Hepatocyte (in vitro differentiated cells): ENCODE measurements at regions not wholly inside any gene's neighbourhood (a gene's known extent, or its start where the extent isn't known, plus 50 kb on each side); places are given as distances from the start of the nearest gene placed in this dataset.
"Not testable (repeated sequence)": the region's sequence is repeated elsewhere in the genome, so short reads cannot be mapped to it uniquely, and the experiment has no call there.

ENCODE experiments used
- DNase-seq: peaks from one replicate; pipeline ENCODE4 v3.0.0-alpha.2; 2016; ENCODE audit warnings: low spot score
- H2AFZ ChIP-seq: fragments of 200-600 bp; sonication (generic); 2 replicates; pipeline ENCODE4 v1.6.0; 2016; ENCODE audit warnings: antibody characterized with exemption, mild to moderate bottlenecking
- H3K27ac ChIP-seq: fragments of 200-600 bp; sonication (generic); 2 replicates; pipeline ENCODE4 v1.5.1; 2016; ENCODE audit warnings: mild to moderate bottlenecking
- H3K27me3 ChIP-seq: fragments of 200-600 bp; sonication (generic); 2 replicates; pipeline ENCODE4 v1.6.1; 2016
- H3K36me3 ChIP-seq: fragments of 200-600 bp; sonication (generic); replicated peaks from 2 replicates; pipeline ENCODE4 v1.5.1; 2016; ENCODE audit warnings: low read depth; ENCODE audit not compliant: insufficient read depth
- H3K4me1 ChIP-seq: fragments of 200-600 bp; sonication (generic); 2 replicates; pipeline ENCODE4 v1.5.1; 2016; ENCODE audit warnings: mild to moderate bottlenecking, moderate library complexity; ENCODE audit not compliant: insufficient read depth
- H3K4me2 ChIP-seq: fragments of 200-600 bp; sonication (generic); 2 replicates; pipeline ENCODE4 v1.6.0; 2016
- H3K4me3 ChIP-seq: fragments of 200-600 bp; sonication (generic); 2 replicates; pipeline ENCODE4 v1.5.1; 2016; ENCODE audit warnings: mild to moderate bottlenecking
- H3K79me2 ChIP-seq: fragments of 200-600 bp; sonication (generic); 2 replicates; pipeline ENCODE4 v1.6.0; 2017; ENCODE audit warnings: mild to moderate bottlenecking
- H3K9me2 ChIP-seq: fragments of 200-600 bp; sonication (generic); replicated peaks from 2 replicates; pipeline ENCODE4 v1.6.0; 2017; ENCODE audit warnings: mild to moderate bottlenecking; ENCODE audit not compliant: insufficient read depth
- H3K9me3 ChIP-seq: fragments of 200-600 bp; sonication (generic); 2 replicates; pipeline ENCODE4 v1.5.1; 2016; ENCODE audit warnings: low read depth, mild to moderate bottlenecking
- H4K20me1 ChIP-seq: fragments of 200-600 bp; sonication (generic); 2 replicates; pipeline ENCODE4 v1.6.0; 2016; ENCODE audit warnings: mild to moderate bottlenecking; ENCODE audit not compliant: insufficient read depth, poor library complexity, severe bottlenecking
- EZH2 ChIP-seq: fragments of 200-600 bp; sonication (generic); IDR thresholded peaks from 2 replicates; pipeline ENCODE4 v1.6.1; 2016; ENCODE audit warnings: antibody characterized with exemption, mild to moderate bottlenecking, borderline replicate concordance
- EZH2phosphoT487 ChIP-seq: fragments of 200-600 bp; sonication (generic); IDR thresholded peaks from one replicate; pipeline ENCODE4 v1.6.1; 2018; ENCODE audit warnings: antibody characterized with exemption, mild to moderate bottlenecking, low read depth, moderate library complexity; ENCODE audit not compliant: unreplicated experiment, severe bottlenecking
- WGBS: methylation state at CpG from one replicate; pipeline ENCODE4 v1.1.6; 2016; ENCODE audit warnings: low lambda C conversion rate; ENCODE audit errors: missing lambda C conversion rate; 5-methylcytosine and 5-hydroxymethylcytosine counted together
- TF ChIP-seq, protein P1 (sequence below): fragments of 200-600 bp; sonication (generic); IDR thresholded peaks from 2 replicates; pipeline ENCODE4 v1.5.1; 2016; ENCODE audit warnings: antibody characterized with exemption, mild to moderate bottlenecking; ENCODE audit not compliant: poor library complexity

DNA sequence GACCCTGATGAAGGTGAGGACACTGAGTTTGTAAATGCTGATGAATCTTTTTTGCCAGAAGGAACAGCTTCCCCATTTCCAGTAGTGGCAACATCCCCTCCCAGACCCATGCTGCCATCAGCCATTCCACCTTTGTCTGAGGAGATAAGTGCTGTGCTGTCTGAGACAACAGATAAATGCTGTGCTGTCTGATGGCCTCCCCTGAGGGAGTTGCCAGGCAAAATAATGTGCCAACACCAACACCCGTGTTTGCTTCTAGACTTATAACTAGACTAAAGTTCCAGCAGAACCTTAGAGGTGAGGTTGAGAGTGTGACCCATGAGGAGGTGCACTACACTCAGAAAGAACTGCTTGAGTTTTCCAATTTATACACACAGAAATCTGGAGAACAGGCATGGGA lies 349.5 kb downstream of the C12orf75 start:
- Histone ChIP-seq H3K4me2 (no peak overlapping the region), H3K79me2 (no peaks in the 10 kb centered on the region), H3K27me3 (no peaks in the 10 kb centered on the region), H3K36me3 (no peaks in the 10 kb centered on the region), H3K9me2 (no peaks in the 10 kb centered on the region), H3K4me3 (no peak overlapping the region), H3K9me3 (no peaks in the 10 kb centered on the region), H3K4me1 (peaks cover 3% of the 10 kb centered on the region), H3K27ac (no peak overlapping the region), H4K20me1 (no peaks in the 10 kb centered on the region), H2AFZ (no peak overlapping the region)
- no peak for TF ChIP-seq EZH2
- no peak for TF ChIP-seq EZH2phosphoT487
- TF ChIP-seq, protein P1, sequence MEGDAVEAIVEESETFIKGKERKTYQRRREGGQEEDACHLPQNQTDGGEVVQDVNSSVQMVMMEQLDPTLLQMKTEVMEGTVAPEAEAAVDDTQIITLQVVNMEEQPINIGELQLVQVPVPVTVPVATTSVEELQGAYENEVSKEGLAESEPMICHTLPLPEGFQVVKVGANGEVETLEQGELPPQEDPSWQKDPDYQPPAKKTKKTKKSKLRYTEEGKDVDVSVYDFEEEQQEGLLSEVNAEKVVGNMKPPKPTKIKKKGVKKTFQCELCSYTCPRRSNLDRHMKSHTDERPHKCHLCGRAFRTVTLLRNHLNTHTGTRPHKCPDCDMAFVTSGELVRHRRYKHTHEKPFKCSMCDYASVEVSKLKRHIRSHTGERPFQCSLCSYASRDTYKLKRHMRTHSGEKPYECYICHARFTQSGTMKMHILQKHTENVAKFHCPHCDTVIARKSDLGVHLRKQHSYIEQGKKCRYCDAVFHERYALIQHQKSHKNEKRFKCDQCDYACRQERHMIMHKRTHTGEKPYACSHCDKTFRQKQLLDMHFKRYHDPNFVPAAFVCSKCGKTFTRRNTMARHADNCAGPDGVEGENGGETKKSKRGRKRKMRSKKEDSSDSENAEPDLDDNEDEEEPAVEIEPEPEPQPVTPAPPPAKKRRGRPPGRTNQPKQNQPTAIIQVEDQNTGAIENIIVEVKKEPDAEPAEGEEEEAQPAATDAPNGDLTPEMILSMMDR, result no peak
- 100% methylated on average over 1 of the region's 1 CpG for WGBS
- no peak for DNase-seq

DNA sequence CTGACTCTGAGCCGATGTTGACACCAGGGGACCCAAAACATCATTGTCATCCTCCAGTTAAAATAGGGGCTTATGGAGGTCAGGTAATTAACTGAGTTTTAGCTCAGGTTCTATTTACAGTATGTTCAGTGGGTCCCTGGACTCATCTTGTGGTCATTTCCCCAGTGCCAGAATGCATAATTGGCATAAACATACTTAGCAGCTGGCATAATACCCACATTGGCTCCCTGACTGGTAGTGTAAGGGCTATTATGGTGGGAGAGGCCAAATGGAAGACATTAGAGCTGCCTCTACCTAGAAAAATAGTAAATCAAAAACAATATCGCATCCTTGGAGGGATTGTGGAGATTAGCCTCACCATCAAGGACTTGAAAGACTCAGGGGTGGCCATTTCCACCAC lies 350.9 kb downstream of the C12orf75 start:
- no peak overlapping the region for H3K27ac ChIP-seq
- H3K27me3 ChIP-seq, result no peaks in the 10 kb centered on the region
- H2AFZ ChIP-seq, result no peak overlapping the region
- no peaks in the 10 kb centered on the region for H3K9me3 ChIP-seq
- H3K4me1 ChIP-seq, result no peaks in the 10 kb centered on the region
- 98% methylated on average over 2 of the region's 2 CpGs for WGBS
- no peaks in the 10 kb centered on the region for H3K9me2 ChIP-seq
- no peak overlapping the region for H3K4me2 ChIP-seq
- TF ChIP-seq EZH2 (no peak), EZH2phosphoT487 (no peak)
- TF ChIP-seq, protein P1, result no peak
- no peak overlapping the region for H3K4me3 ChIP-seq
- H3K79me2 ChIP-seq, result no peaks in the 10 kb centered on the region
- H3K36me3 ChIP-seq, result no peaks in the 10 kb centered on the region
- no peaks in the 10 kb centered on the region for H4K20me1 ChIP-seq
- DNase-seq, result no peak

DNA sequence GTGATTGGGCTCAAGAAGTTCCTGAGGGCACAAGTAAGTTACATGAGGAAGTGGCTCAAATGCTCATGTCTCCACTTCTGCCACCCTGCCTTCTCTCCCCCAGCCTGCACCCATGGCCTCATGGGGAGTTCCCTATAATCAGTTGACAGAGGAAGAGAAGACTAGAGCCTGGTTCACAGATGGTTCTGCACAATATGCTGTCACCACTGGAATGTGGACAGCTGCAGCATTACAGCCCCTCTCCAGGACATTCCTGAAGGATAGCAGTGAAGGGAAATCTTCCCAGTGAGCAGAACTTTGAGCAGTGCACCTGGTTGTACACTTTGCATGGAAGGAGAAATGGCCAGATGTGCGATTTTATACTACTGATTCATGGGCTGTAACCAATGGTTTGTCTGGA lies 352.3 kb downstream of the C12orf75 start:
- not testable (repeated sequence) for H3K9me2 ChIP-seq, H3K4me3 ChIP-seq, H3K27me3 ChIP-seq, H3K4me1 ChIP-seq, DNase-seq, H2AFZ ChIP-seq, H3K36me3 ChIP-seq, H3K27ac ChIP-seq, H4K20me1 ChIP-seq, H3K4me2 ChIP-seq, H3K79me2 ChIP-seq, H3K9me3 ChIP-seq
- 85% methylated on average over 1 of the region's 1 CpG for WGBS

DNA sequence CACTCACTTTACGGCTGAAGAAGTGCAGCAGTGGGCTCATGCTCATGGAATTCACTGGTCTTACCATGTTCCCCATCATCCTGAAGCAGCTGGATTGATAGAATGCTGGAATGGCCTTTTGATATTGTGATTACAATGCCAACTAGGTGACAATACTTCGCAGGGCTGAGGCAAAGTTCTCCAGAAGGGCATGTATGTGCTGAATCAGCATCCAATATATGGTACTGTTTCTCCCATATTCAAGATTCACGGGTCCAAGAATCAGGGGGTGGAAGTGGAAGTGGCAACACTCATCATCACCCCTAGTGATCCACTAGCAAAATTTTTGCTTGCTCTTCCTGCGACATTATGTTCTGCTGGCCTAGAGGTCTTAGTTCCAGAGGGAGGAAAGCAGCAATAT lies 353.3 kb downstream of the C12orf75 start:
- not testable (repeated sequence) for H3K9me3 ChIP-seq, H4K20me1 ChIP-seq, H3K79me2 ChIP-seq, H3K27ac ChIP-seq, DNase-seq, H3K4me3 ChIP-seq, H3K9me2 ChIP-seq, H3K4me1 ChIP-seq, H3K27me3 ChIP-seq, H3K36me3 ChIP-seq, H2AFZ ChIP-seq, H3K4me2 ChIP-seq
- 97% methylated on average over 4 of the region's 4 CpGs for WGBS

DNA sequence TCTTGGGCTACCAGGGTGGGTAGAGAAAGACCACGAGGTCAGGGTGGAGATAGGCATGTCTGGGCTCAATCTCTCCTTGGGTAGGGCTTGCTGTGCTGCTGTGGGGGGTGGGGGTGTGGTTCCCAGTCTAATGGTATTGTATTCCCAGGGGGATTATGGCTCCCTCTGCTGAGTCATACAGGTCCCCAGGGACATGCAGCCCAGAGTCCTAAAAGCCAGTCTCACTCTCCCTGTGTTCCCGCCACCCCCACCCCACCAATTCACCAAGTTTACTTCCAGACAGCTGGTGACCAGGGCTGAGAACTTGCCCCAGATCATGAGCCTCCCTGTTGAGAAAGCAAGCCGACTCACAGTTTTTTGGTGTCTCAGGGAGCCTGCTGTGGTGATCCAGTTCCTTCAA lies 367.6 kb downstream of the C12orf75 start:
- TF ChIP-seq, protein P1, result no peak
- Histone ChIP-seq H3K79me2 (no peaks in the 10 kb centered on the region), H3K4me3 (no peak overlapping the region), H3K9me3 (peaks cover 2% of the 10 kb centered on the region), H3K27me3 (no peaks in the 10 kb centered on the region), H3K27ac (no peak overlapping the region), H3K4me1 (no peaks in the 10 kb centered on the region), H3K36me3 (no peaks in the 10 kb centered on the region), H2AFZ (no peak overlapping the region), H3K9me2 (no peaks in the 10 kb centered on the region), H3K4me2 (no peak overlapping the region), H4K20me1 (no peaks in the 10 kb centered on the region)
- 87% methylated on average over 3 of the region's 3 CpGs for WGBS
- DNase-seq, result no peak
